Stimulated activated CD8-positive, alpha-beta memory T cell treated with anti-CD3 and anti-CD28 coated beads, Interleukin-7, amount 100 ng/mL, for 48 hours (primary cell): ENCODE measurements at regions not wholly inside any gene's neighbourhood (a gene's known extent, or its start where the extent isn't known, plus 50 kb on each side); places are given as distances from the start of the nearest gene placed in this dataset.
"Not testable (repeated sequence)": the region's sequence is repeated elsewhere in the genome, so short reads cannot be mapped to it uniquely, and the experiment has no call there.

Source experiments
- DNase-seq, 2 donors: peaks; one replicate each; pipeline ENCODE4 v3.0.0-alpha.2; 2020; ENCODE audit warnings: low read depth in 1 of 2; ENCODE audit errors: extremely low read depth in 1 of 2

- DNase-seq = no peak
These were observed 51.7 kb downstream of the FAM50B start for GRCh38 chr6:3900744-3901336.

GRCh38 chr6:3902871-3903648 is 53.9 kb downstream of the FAM50B start:
- no peak for DNase-seq

GRCh38 chr6:3904518-3904917 is 55.3 kb downstream of the FAM50B start:
- no peak for DNase-seq

GRCh38 chr6:3905945-3906845 is 57.0 kb downstream of the FAM50B start:
- no peak for DNase-seq

GRCh38 chr6:3906846-3907151 is 57.6 kb downstream of the FAM50B start:
- no peak for DNase-seq

- DNase-seq = no peak
These were observed 59.0 kb downstream of the FAM50B start for GRCh38 chr6:3908223-3908622.

GRCh38 chr6:3908961-3909360 is 59.8 kb downstream of the FAM50B start:
- no peak for DNase-seq

- no peak for DNase-seq
These were observed 61.0 kb downstream of the FAM50B start for GRCh38 chr6:3910106-3910663.

- no peak for DNase-seq
These were observed 62.0 kb downstream of the FAM50B start for GRCh38 chr6:3911130-3911529.

GRCh38 chr6:3911614-3912336 is 62.6 kb downstream of the FAM50B start:
- no peak for DNase-seq

- no peak for DNase-seq
These were observed 63.3 kb downstream of the FAM50B start for GRCh38 chr6:3912361-3913076.

- DNase-seq = no peak
These were observed 64.1 kb downstream of the FAM50B start for GRCh38 chr6:3913077-3913957.

- DNase-seq = no peak
These were observed 64.8 kb downstream of the FAM50B start for GRCh38 chr6:3913958-3914337.

GRCh38 chr6:3915076-3915791 is 66.1 kb downstream of the FAM50B start:
- DNase-seq = no peak

- DNase-seq = no peak
These were observed 67.0 kb downstream of the FAM50B start for GRCh38 chr6:3916211-3916610.

GRCh38 chr6:3916749-3917148 is 67.6 kb downstream of the FAM50B start:
- DNase-seq = not testable (repeated sequence)

GRCh38 chr6:3918469-3918868 is 69.3 kb downstream of the FAM50B start:
- no peak for DNase-seq

- no peak for DNase-seq
These were observed 70.0 kb downstream of the FAM50B start for GRCh38 chr6:3919130-3919628.
